ENCODE measurements at regions not wholly inside any gene's neighbourhood (a gene's known extent, or its start where the extent isn't known, plus 50 kb on each side); places are given as distances from the start of the nearest gene placed in this dataset.

DNA sequence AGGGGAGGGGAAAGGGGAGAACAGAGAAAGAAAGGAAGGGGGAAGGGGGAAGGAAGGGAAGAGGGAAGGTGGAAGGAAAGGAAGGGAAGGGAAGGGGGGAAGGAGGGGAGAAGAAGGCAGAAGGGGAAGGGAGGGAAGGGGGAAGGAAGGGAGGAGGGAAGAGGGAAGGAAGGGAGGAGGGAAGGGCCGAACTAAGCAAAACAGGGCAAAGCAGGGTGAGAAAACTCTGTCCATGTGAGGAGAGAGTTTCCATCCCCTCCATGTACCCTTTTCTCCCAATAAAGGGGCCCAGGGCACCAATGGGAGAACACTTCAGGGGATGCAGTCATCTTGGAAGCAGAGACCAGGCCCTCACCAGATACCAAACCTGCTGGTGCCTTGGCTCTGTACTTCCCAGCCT, 256.8 kb upstream of the CDH5 start:
- FAIRE-seq (no peak), ATAC-seq (no peak), DNase-seq (ENCODE audit: low spot score) (no peak)
- intact Hi-C loops (cut with micrococcal nuclease; ENCODE audit: unreplicated experiment): no loop called here
- ChIA-PET CTCF (ENCODE audit: low intra/inter-chr PET ratio, low total read pairs) (no interaction called here), POLR2A (no interaction called here)
- in situ Hi-C loops (cut with HindIII; ENCODE audit: extremely low pct_ligation_motif_present, low pct_unique_long_range_greater_than_20kb): no loop called here
- TF ChIP-seq AKAP8 (CRISPR knock-in tag; IDR thresholded peaks at IDR 0.05) (no peak), TBX3 (IDR thresholded peaks at IDR 0.05; ENCODE audit: borderline replicate concordance) (no peak), HNRNPK (IDR thresholded peaks at IDR 0.05; ENCODE audit: low read depth, low read length, poor library complexity, severe bottlenecking) (peak; percentile 58), PCBP2 (optimal IDR thresholded peaks at IDR 0.05; ENCODE audit: low read depth, low read length, poor library complexity, severe bottlenecking) (peak; percentile 72)
- TF ChIP-seq, protein P1, sequence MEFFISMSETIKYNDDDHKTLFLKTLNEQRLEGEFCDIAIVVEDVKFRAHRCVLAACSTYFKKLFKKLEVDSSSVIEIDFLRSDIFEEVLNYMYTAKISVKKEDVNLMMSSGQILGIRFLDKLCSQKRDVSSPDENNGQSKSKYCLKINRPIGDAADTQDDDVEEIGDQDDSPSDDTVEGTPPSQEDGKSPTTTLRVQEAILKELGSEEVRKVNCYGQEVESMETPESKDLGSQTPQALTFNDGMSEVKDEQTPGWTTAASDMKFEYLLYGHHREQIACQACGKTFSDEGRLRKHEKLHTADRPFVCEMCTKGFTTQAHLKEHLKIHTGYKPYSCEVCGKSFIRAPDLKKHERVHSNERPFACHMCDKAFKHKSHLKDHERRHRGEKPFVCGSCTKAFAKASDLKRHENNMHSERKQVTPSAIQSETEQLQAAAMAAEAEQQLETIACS (CRISPR knock-in tag; IDR thresholded peaks at IDR 0.05): no peak
- Histone ChIP-seq H3K27ac (ENCODE audit: extremely low read length, insufficient read depth, low read length) (no peak overlapping the region), H3K9ac (ENCODE audit: insufficient read depth, low read depth, low read length) (no peak overlapping the region), H3K27me3 (ENCODE audit: control insufficient read depth in 1 of 2, insufficient read depth in 2 of 2, low read length in 2 of 2) (peaks cover 0 to 12% of the 10 kb centered on the region in 2 experiments; a peak in 2 of 5 replicates), H3K4me2 (ENCODE audit: low read depth, low read length) (no peak overlapping the region), H3K4me1 (ENCODE audit: insufficient read depth, low read length) (no peaks in the 10 kb centered on the region), H3K79me2 (ENCODE audit: insufficient read depth, low read length) (no peaks in the 10 kb centered on the region), H3K4me3 (replicated peaks in 1 of 3; ENCODE audit: insufficient read depth in 1 of 3, low read depth in 2 of 3, low read length in 3 of 3) (no peak overlapping the region), H2AFZ (ENCODE audit: low read length) (no peak overlapping the region), H3K9me3 (ENCODE audit: low read length) (no peaks in the 10 kb centered on the region), H3K36me3 (replicated peaks in 1 of 2; ENCODE audit: control insufficient read depth in 1 of 2, insufficient read depth in 2 of 2, low read length in 2 of 2) (no peaks in the 10 kb centered on the region), H4K20me1 (ENCODE audit: insufficient read depth, low read length) (no peaks in the 10 kb centered on the region)
- BruUV-seq (replicated peaks): no TSS peak
- 0% methylated on average over 1 of the region's 1 CpG for WGBS (ENCODE audit: low lambda C conversion rate)

DNA sequence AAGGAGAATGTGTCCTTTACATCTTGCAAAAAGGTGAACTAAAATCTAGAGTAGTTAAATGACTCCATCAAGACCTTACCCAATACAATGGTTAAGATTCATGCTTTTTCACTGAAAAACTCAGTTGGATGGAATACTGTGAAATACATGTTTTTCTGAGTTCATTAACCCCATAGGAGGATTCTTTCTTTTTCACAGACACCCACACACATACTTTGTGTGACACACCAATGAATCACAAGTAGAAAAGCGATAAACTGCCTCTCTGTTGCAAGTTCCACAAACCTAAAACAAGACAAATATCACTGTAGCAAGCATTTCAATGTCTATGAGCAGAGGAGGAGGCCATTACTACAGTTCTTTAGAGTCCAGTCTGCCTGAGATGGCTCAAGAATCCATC, 258.8 kb upstream of the CDH5 start:
- Histone ChIP-seq H3K27ac (ENCODE audit: extremely low read length, insufficient read depth, low read length) (no peak overlapping the region), H3K9me3 (ENCODE audit: low read length) (no peaks in the 10 kb centered on the region), H3K79me2 (ENCODE audit: insufficient read depth, low read length) (no peaks in the 10 kb centered on the region), H3K4me2 (ENCODE audit: low read depth, low read length) (no peak overlapping the region), H3K9ac (ENCODE audit: insufficient read depth, low read depth, low read length) (no peak overlapping the region), H3K4me1 (ENCODE audit: insufficient read depth, low read length) (no peaks in the 10 kb centered on the region), H3K36me3 (replicated peaks in 1 of 2; ENCODE audit: control insufficient read depth in 1 of 2, insufficient read depth in 2 of 2, low read length in 2 of 2) (no peaks in the 10 kb centered on the region), H3K27me3 (ENCODE audit: control insufficient read depth in 1 of 2, insufficient read depth in 2 of 2, low read length in 2 of 2) (peaks cover 0 to 3% of the 10 kb centered on the region in 2 experiments; a peak in 1 of 5 replicates), H2AFZ (ENCODE audit: low read length) (no peak overlapping the region), H4K20me1 (ENCODE audit: insufficient read depth, low read length) (no peaks in the 10 kb centered on the region), H3K4me3 (replicated peaks in 1 of 3; ENCODE audit: insufficient read depth in 1 of 3, low read depth in 2 of 3, low read length in 3 of 3) (no peak overlapping the region)
- DNase-seq (ENCODE audit: low spot score) (no peak), FAIRE-seq (no peak), ATAC-seq (no peak)
- in situ Hi-C loops (cut with HindIII; ENCODE audit: extremely low pct_ligation_motif_present, low pct_unique_long_range_greater_than_20kb): no loop called here
- TF ChIP-seq, protein P2, sequence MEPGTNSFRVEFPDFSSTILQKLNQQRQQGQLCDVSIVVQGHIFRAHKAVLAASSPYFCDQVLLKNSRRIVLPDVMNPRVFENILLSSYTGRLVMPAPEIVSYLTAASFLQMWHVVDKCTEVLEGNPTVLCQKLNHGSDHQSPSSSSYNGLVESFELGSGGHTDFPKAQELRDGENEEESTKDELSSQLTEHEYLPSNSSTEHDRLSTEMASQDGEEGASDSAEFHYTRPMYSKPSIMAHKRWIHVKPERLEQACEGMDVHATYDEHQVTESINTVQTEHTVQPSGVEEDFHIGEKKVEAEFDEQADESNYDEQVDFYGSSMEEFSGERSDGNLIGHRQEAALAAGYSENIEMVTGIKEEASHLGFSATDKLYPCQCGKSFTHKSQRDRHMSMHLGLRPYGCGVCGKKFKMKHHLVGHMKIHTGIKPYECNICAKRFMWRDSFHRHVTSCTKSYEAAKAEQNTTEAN (CRISPR knock-in tag; conservative IDR thresholded peaks at IDR 0.05): no peak
- TF ChIP-seq RORA (CRISPR knock-in tag; IDR thresholded peaks at IDR 0.05): no peak
- TF ChIP-seq SRSF9 (IDR thresholded peaks at IDR 0.05; ENCODE audit: borderline replicate concordance, insufficient read depth, low read depth, low read length, poor library complexity, severe bottlenecking): no peak
- no peak for TF ChIP-seq ZNF383 (CRISPR knock-in tag; IDR thresholded peaks at IDR 0.05; ENCODE audit: borderline replicate concordance)
- intact Hi-C loops (cut with micrococcal nuclease; ENCODE audit: unreplicated experiment): no loop called here
- POLR2A ChIA-PET: no interaction called here
- WGBS (ENCODE audit: low lambda C conversion rate): 0% methylated on average over 1 of the region's 1 CpG
- BruUV-seq (replicated peaks): no TSS peak
- CTCF ChIA-PET (ENCODE audit: low intra/inter-chr PET ratio, low total read pairs): no interaction called here
